Osteocyte (in vitro differentiated cells): ENCODE measurements at regions not wholly inside any gene's neighbourhood (a gene's known extent, or its start where the extent isn't known, plus 50 kb on each side); places are given as distances from the start of the nearest gene placed in this dataset.

ENCODE experiments used
- DNase-seq: peaks from one replicate; pipeline ENCODE4 v3.0.0; 2021; ENCODE audit warnings: mixed read lengths; ENCODE audit not compliant: unreplicated experiment; ENCODE audit errors: extremely low spot score
- H3K27ac Mint-ChIP-seq: one replicate; pipeline ENCODE4 v1.8.0; 2021; ENCODE audit warnings: mild to moderate bottlenecking, mixed read lengths; ENCODE audit not compliant: unreplicated experiment
- H3K27me3 Mint-ChIP-seq: one replicate; pipeline ENCODE4 v1.8.0; 2021; ENCODE audit warnings: mixed read lengths; ENCODE audit not compliant: unreplicated experiment
- H3K36me3 Mint-ChIP-seq: one replicate; pipeline ENCODE4 v1.8.0; 2021; ENCODE audit warnings: mixed read lengths; ENCODE audit not compliant: unreplicated experiment
- H3K4me1 Mint-ChIP-seq: one replicate; pipeline ENCODE4 v1.8.0; 2021; ENCODE audit warnings: mixed read lengths; ENCODE audit not compliant: unreplicated experiment
- H3K4me3 Mint-ChIP-seq: one replicate; pipeline ENCODE4 v1.8.0; 2021; ENCODE audit warnings: mild to moderate bottlenecking, moderate library complexity, mixed read lengths; ENCODE audit not compliant: unreplicated experiment
- H3K9me3 Mint-ChIP-seq: one replicate; pipeline ENCODE4 v1.8.0; 2021; ENCODE audit warnings: mixed read lengths; ENCODE audit not compliant: unreplicated experiment
- CTCF ChIP-seq: fragments of 200-600 bp; sonication (generic); IDR thresholded peaks from 2 replicates; pipeline ENCODE4 v1.5.0; 2021; ENCODE audit warnings: antibody characterized with exemption, mild to moderate bottlenecking, moderate library complexity

GRCh38 chr6:150717419-150717818 is 117.7 kb downstream of the PLEKHG1 start:
- Mint-ChIP-seq H3K4me3 (no peak overlapping the region), H3K9me3 (no peaks in the 10 kb centered on the region), H3K27ac (no peak overlapping the region), H3K4me1 (peaks cover 1% of the 10 kb centered on the region), H3K36me3 (no peaks in the 10 kb centered on the region), H3K27me3 (peaks cover 25% of the 10 kb centered on the region)
- TF ChIP-seq CTCF, result no peak
- no peak for DNase-seq

GRCh38 chr6:150719099-150719766 is 119.5 kb downstream of the PLEKHG1 start:
- Mint-ChIP-seq H3K9me3 (no peaks in the 10 kb centered on the region), H3K4me3 (no peak overlapping the region), H3K4me1 (peaks cover 8% of the 10 kb centered on the region), H3K27me3 (peaks cover 21% of the 10 kb centered on the region), H3K36me3 (no peaks in the 10 kb centered on the region), H3K27ac (no peak overlapping the region)
- TF ChIP-seq CTCF, result no peak
- DNase-seq, result no peak

- H3K36me3 Mint-ChIP-seq, result no peaks in the 10 kb centered on the region
- no peak for TF ChIP-seq CTCF
- no peak overlapping the region for H3K27ac Mint-ChIP-seq
- no peaks in the 10 kb centered on the region for H3K9me3 Mint-ChIP-seq
- peaks cover 8% of the 10 kb centered on the region for H3K4me1 Mint-ChIP-seq
- no peak for DNase-seq
- no peak overlapping the region for H3K4me3 Mint-ChIP-seq
- peaks cover 21% of the 10 kb centered on the region for H3K27me3 Mint-ChIP-seq
These were observed 120.1 kb downstream of the PLEKHG1 start for GRCh38 chr6:150719831-150720230.

- no peak for DNase-seq
- Mint-ChIP-seq H3K4me1 (peaks cover 8% of the 10 kb centered on the region), H3K4me3 (no peak overlapping the region), H3K36me3 (no peaks in the 10 kb centered on the region), H3K27ac (no peak overlapping the region), H3K27me3 (peaks cover 26% of the 10 kb centered on the region), H3K9me3 (no peaks in the 10 kb centered on the region)
- TF ChIP-seq CTCF, result no peak
These were observed 121.1 kb downstream of the PLEKHG1 start for GRCh38 chr6:150720774-150721233.

- Mint-ChIP-seq H3K27me3 (peaks cover 28% of the 10 kb centered on the region), H3K4me3 (no peak overlapping the region), H3K36me3 (no peaks in the 10 kb centered on the region), H3K9me3 (no peaks in the 10 kb centered on the region), H3K4me1 (peaks cover 8% of the 10 kb centered on the region), H3K27ac (no peak overlapping the region)
- no peak for TF ChIP-seq CTCF
- no peak for DNase-seq
These were observed 122.0 kb downstream of the PLEKHG1 start for GRCh38 chr6:150721418-150722266.
